GM19397 (cell line): ENCODE measurements at regions not wholly inside any gene's neighbourhood (a gene's known extent, or its start where the extent isn't known, plus 50 kb on each side); places are given as distances from the start of the nearest gene placed in this dataset.

Source experiments
- ATAC-seq: cut with Tn5 transposase; IDR thresholded peaks from one replicate; pipeline ENCODE4 v1.9.1; 2021; ENCODE audit warnings: mild to moderate bottlenecking, moderate library complexity; ENCODE audit not compliant: unreplicated experiment

DNA sequence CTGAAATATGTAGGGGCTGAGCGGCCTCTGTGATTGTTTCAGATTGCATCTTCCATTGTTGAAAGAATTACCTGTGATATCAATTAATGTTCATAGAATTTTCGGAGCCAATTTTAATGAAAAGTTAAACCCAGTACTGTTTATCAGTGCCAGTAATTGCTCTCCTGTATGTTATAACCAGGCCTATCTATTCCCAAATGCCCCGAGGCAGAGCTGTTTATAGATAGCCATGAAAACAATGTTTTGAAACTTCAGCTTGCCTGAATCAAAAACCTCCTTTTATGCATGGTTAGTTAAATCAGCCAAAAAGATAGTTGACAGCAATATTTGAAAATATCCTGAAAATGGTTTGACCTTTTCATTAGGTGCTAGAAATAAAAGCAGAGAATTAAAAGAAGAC is 50.1 kb upstream of the HDAC9 start:
- ATAC-seq = no peak
